ENCODE measurements at regions not wholly inside any gene's neighbourhood (a gene's known extent, or its start where the extent isn't known, plus 50 kb on each side); places are given as distances from the start of the nearest gene placed in this dataset.
"Not testable (repeated sequence)": the region's sequence is repeated elsewhere in the genome, so short reads cannot be mapped to it uniquely, and the experiment has no call there.

DNA sequence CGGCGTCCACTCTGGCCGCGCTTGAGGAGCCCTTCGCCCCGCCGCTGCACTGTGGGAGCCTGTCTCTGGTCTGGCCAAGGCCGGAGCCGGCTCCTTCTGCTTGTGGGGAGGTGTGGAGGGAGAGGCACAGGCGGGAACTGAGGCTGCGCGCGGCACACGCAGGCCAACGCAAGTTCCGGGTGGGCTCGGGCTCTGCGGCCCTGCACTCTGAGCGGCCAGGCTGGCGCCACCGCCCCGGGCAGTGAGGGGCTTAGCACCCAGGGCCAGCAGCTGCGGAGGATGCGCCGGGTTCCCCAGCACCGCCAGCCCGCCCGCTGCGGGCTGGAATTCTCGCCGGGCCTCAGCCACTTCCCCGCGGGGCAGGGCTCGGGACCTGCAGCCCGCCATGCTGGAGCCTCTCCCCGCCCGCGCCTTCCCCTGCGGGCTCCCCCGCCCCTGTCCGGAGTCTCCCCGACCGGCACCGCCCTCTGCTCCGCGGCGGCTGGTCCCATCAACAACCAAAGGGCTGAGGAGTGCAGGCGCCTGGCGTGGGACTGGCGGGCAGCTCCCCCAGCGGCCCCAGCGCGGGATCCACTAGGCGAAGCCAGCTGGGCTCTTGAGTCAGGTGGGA, 921.2 kb upstream of the FOXG1 start:
- TF ChIP-seq CTCF (IDR thresholded peaks at IDR 0.05; ENCODE audit: extremely low read depth, insufficient read depth, missing control alignments), result no peak
- in situ Hi-C loops (cut with MboI; ENCODE audit: low pct_unique_long_range_greater_than_20kb, low sequenced_read_pairs, unreplicated experiment), result no loop called here

GRCh38 chr14:27845902-27846301, 920.7 kb upstream of the FOXG1 start:
- no peak for DNase-seq (ENCODE audit: low spot score)
- no peak for TF ChIP-seq CTCF (IDR thresholded peaks at IDR 0.05; ENCODE audit: extremely low read depth, insufficient read depth, missing control alignments)
- in situ Hi-C loops (cut with MboI; ENCODE audit: low pct_unique_long_range_greater_than_20kb, low sequenced_read_pairs, unreplicated experiment), result no loop called here

More for the DNA sequence above, 921.2 kb upstream of the FOXG1 start:
- DNase-seq (ENCODE audit: low spot score), result no peak

DNA sequence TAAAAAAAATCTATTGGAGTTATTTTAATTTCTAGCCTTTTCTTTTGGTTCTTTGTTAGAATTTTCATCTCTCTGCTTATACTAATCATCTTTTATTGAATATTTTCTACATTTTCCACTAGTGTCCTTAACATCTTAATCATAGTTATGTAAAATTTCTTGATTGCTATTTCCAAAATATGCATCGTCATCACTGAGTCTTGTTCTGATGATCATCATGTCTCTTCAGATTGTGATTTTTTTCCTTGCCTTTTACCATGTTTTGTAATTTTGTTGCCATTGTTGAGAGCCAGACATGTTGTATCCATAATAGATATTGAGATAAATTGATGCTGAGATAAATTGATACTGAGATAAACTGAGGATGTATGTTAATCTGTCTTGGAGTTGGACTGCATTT, 919.1 kb upstream of the FOXG1 start:
- in situ Hi-C loops (cut with MboI; ENCODE audit: low pct_unique_long_range_greater_than_20kb, low sequenced_read_pairs, unreplicated experiment); DNase-seq (ENCODE audit: low spot score): not testable (repeated sequence)

- in situ Hi-C loops (cut with MboI; ENCODE audit: low pct_unique_long_range_greater_than_20kb, low sequenced_read_pairs, unreplicated experiment); DNase-seq (ENCODE audit: low spot score): not testable (repeated sequence)
These were observed 917.4 kb upstream of the FOXG1 start for GRCh38 chr14:27849193-27849592.

- no peak for DNase-seq (ENCODE audit: low spot score)
- in situ Hi-C loops (cut with MboI; ENCODE audit: low pct_unique_long_range_greater_than_20kb, low sequenced_read_pairs, unreplicated experiment), result no loop called here
- TF ChIP-seq CTCF (IDR thresholded peaks at IDR 0.05; ENCODE audit: extremely low read depth, insufficient read depth, missing control alignments), result no peak
These were observed 903.9 kb upstream of the FOXG1 start for GRCh38 chr14:27862684-27863083.

- no peak for DNase-seq (ENCODE audit: low spot score)
- no peak for TF ChIP-seq CTCF (IDR thresholded peaks at IDR 0.05; ENCODE audit: extremely low read depth, insufficient read depth, missing control alignments)
- in situ Hi-C loops (cut with MboI; ENCODE audit: low pct_unique_long_range_greater_than_20kb, low sequenced_read_pairs, unreplicated experiment), result no loop called here
These were observed 903.4 kb upstream of the FOXG1 start for GRCh38 chr14:27863166-27863565.

DNA sequence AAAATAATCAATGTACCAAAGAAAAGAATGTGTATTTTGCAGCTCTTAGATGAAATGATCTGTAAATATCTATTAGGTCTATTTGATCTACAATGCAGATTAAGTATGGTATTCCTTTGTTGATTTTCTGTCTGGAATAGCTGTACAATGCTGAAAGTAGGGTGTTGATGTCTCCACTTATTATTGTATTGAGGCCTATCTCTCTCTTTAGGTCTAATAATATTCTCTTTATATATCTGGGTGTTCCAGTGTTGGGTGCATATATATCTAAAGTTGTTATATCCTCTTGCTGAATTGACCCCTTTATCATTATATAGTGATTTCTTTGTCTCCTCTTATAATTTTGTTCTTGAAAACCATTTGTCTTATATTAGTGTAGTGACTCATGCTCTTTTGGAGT, 885.5 kb upstream of the FOXG1 start:
- TF ChIP-seq CTCF (IDR thresholded peaks at IDR 0.05; ENCODE audit: extremely low read depth, insufficient read depth, missing control alignments), result no peak
- in situ Hi-C loops (cut with MboI; ENCODE audit: low pct_unique_long_range_greater_than_20kb, low sequenced_read_pairs, unreplicated experiment), result no loop called here
- DNase-seq (ENCODE audit: low spot score), result no peak

DNA sequence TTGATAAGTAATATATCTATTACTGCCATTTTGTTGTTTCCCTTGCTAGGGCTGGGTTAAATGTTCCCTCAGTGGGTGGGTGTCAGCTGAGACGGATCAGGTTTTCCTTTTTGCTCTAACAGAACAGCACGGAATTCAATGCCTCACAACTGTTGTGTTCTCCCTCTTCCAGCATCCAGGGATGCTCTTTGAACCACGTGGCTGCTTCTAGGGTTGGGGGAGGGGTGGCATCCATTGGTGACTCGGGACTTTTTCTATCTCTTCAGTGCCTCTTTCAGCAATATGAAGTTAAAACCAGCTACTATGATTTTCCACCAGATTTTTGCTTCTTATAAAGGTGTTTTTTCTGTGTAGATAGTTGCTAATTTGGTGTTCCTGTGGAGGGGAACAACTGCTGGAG, 884.9 kb upstream of the FOXG1 start:
- in situ Hi-C loops (cut with MboI; ENCODE audit: low pct_unique_long_range_greater_than_20kb, low sequenced_read_pairs, unreplicated experiment), result no loop called here
- DNase-seq (ENCODE audit: low spot score), result no peak
- TF ChIP-seq CTCF (IDR thresholded peaks at IDR 0.05; ENCODE audit: extremely low read depth, insufficient read depth, missing control alignments), result no peak
